Smooth muscle cell (in vitro differentiated cells): ENCODE measurements at regions not wholly inside any gene's neighbourhood (a gene's known extent, or its start where the extent isn't known, plus 50 kb on each side); places are given as distances from the start of the nearest gene placed in this dataset.
"Not testable (repeated sequence)": the region's sequence is repeated elsewhere in the genome, so short reads cannot be mapped to it uniquely, and the experiment has no call there.

Experiments
- DNase-seq: peaks from one replicate; lab custom pipeline; 2025; ENCODE audit not compliant: unreplicated experiment; lab: John Stamatoyannopoulos, UW
- H2AFZ ChIP-seq: fragments of 200-600 bp; sonication (generic); 2 replicates; pipeline ENCODE4 v1.6.0; 2016; ENCODE audit warnings: antibody characterized with exemption, low read depth, mild to moderate bottlenecking
- H3F3A ChIP-seq: fragments of 200-600 bp; sonication (generic); 2 replicates; pipeline ENCODE4 v1.6.0; 2017; ENCODE audit warnings: antibody characterized with exemption, low read depth
- H3K27ac ChIP-seq: fragments of 200-600 bp; sonication (generic); 2 replicates; pipeline ENCODE4 v1.5.1; 2016; ENCODE audit warnings: low read depth, mild to moderate bottlenecking
- H3K27me3 ChIP-seq: fragments of 200-600 bp; sonication (generic); 2 replicates; pipeline ENCODE4 v1.6.1; 2016; ENCODE audit warnings: low read depth, mild to moderate bottlenecking
- H3K36me3 ChIP-seq: fragments of 200-600 bp; sonication (generic); 2 replicates; pipeline ENCODE4 v1.5.1; 2016; ENCODE audit warnings: low read depth
- H3K4me1 ChIP-seq: fragments of 200-600 bp; sonication (generic); 2 replicates; pipeline ENCODE4 v1.5.1; 2016; ENCODE audit warnings: low read depth
- H3K4me2 ChIP-seq: fragments of 200-600 bp; sonication (generic); 2 replicates; pipeline ENCODE4 v1.6.0; 2016; ENCODE audit warnings: mild to moderate bottlenecking
- H3K4me3 ChIP-seq: fragments of 200-600 bp; sonication (generic); 2 replicates; pipeline ENCODE4 v1.5.1; 2016; ENCODE audit warnings: mild to moderate bottlenecking
- H3K79me2 ChIP-seq: fragments of 200-600 bp; sonication (generic); 2 replicates; pipeline ENCODE4 v1.6.0; 2016; ENCODE audit warnings: low read depth, mild to moderate bottlenecking
- H3K9ac ChIP-seq: fragments of 200-600 bp; sonication (generic); 2 replicates; pipeline ENCODE4 v1.6.0; 2016; ENCODE audit warnings: low read depth
- H3K9me3 ChIP-seq: fragments of 200-600 bp; sonication (generic); replicated peaks from 2 replicates; pipeline ENCODE4 v1.5.1; 2016; ENCODE audit warnings: low read depth
- H4K20me1 ChIP-seq: fragments of 200-600 bp; sonication (generic); 2 replicates; pipeline ENCODE4 v1.6.0; 2016; ENCODE audit warnings: low read depth
- CTCF ChIP-seq: fragments of 200-600 bp; sonication (generic); IDR thresholded peaks from 2 replicates; pipeline ENCODE4 v1.5.1; 2017; ENCODE audit warnings: borderline replicate concordance, mild to moderate bottlenecking, antibody characterized with exemption; ENCODE audit not compliant: insufficient read depth, poor library complexity, severe bottlenecking
- WGBS: methylation state at CpG from one replicate; pipeline ENCODE4 v1.1.7; 2016; ENCODE audit warnings: low lambda C conversion rate; 5-methylcytosine and 5-hydroxymethylcytosine counted together

GRCh38 chr20:30811885-30812671, 445.4 kb upstream of the DEFB115 start:
- no peak for TF ChIP-seq CTCF
- 72% methylated on average over 34 of the region's 34 CpGs for WGBS
- H3K4me3 ChIP-seq, result no peak overlapping the region
- H2AFZ ChIP-seq, result no peak overlapping the region
- no peak for DNase-seq
- no peaks in the 10 kb centered on the region for H3K4me1 ChIP-seq
- no peak overlapping the region for H3K27ac ChIP-seq
- no peak overlapping the region for H3K4me2 ChIP-seq
- H3F3A ChIP-seq, result no peaks in the 10 kb centered on the region
- H3K36me3 ChIP-seq, result no peaks in the 10 kb centered on the region
- H3K9ac ChIP-seq, result no peak overlapping the region
- no peaks in the 10 kb centered on the region for H3K9me3 ChIP-seq
- no peaks in the 10 kb centered on the region for H4K20me1 ChIP-seq
- no peaks in the 10 kb centered on the region for H3K27me3 ChIP-seq
- no peaks in the 10 kb centered on the region for H3K79me2 ChIP-seq

GRCh38 chr20:30812739-30813411, 444.6 kb upstream of the DEFB115 start:
- Histone ChIP-seq H3F3A (no peaks in the 10 kb centered on the region), H3K9me3 (no peaks in the 10 kb centered on the region), H3K79me2 (no peaks in the 10 kb centered on the region), H3K4me1 (no peaks in the 10 kb centered on the region), H4K20me1 (no peaks in the 10 kb centered on the region), H3K9ac (no peak overlapping the region), H3K27me3 (no peaks in the 10 kb centered on the region), H3K4me2 (no peak overlapping the region), H3K27ac (no peak overlapping the region), H3K4me3 (no peak overlapping the region), H3K36me3 (no peaks in the 10 kb centered on the region), H2AFZ (no peak overlapping the region)
- 72% methylated on average over 27 of the region's 27 CpGs for WGBS
- DNase-seq, result no peak
- no peak for TF ChIP-seq CTCF

GRCh38 chr20:30813412-30814311, 443.8 kb upstream of the DEFB115 start:
- H4K20me1 ChIP-seq, H3F3A ChIP-seq, H3K36me3 ChIP-seq, DNase-seq, H3K27me3 ChIP-seq, H3K4me2 ChIP-seq, H3K9me3 ChIP-seq, H3K4me1 ChIP-seq, H2AFZ ChIP-seq, H3K4me3 ChIP-seq, H3K27ac ChIP-seq, H3K9ac ChIP-seq, H3K79me2 ChIP-seq: not testable (repeated sequence)
- 83% methylated on average over 53 of the region's 53 CpGs for WGBS

GRCh38 chr20:30814312-30814639, 443.2 kb upstream of the DEFB115 start:
- not testable (repeated sequence) for DNase-seq, H4K20me1 ChIP-seq, H3K9me3 ChIP-seq, H3K4me3 ChIP-seq, H3K79me2 ChIP-seq, H3K36me3 ChIP-seq, H3K27ac ChIP-seq, H3K4me1 ChIP-seq, H3K9ac ChIP-seq, H2AFZ ChIP-seq, H3K27me3 ChIP-seq, H3K4me2 ChIP-seq, H3F3A ChIP-seq
- 72% methylated on average over 24 of the region's 24 CpGs for WGBS

- not testable (repeated sequence) for H3K27ac ChIP-seq, H3F3A ChIP-seq, H3K4me2 ChIP-seq, H4K20me1 ChIP-seq, H3K27me3 ChIP-seq, H3K4me3 ChIP-seq, H3K36me3 ChIP-seq, H3K9me3 ChIP-seq, DNase-seq, H3K9ac ChIP-seq, H3K4me1 ChIP-seq, H2AFZ ChIP-seq, H3K79me2 ChIP-seq
- WGBS, result 73% methylated on average over 13 of the region's 13 CpGs
Observed at GRCh38 chr20:30815027-30815576, 442.4 kb upstream of the DEFB115 start.
